ENCODE measurements at regions not wholly inside any gene's neighbourhood (a gene's known extent, or its start where the extent isn't known, plus 50 kb on each side); places are given as distances from the start of the nearest gene placed in this dataset.
A peak's percentile ranks its signal among the peaks of the same experiment; 100 is the strongest.

- peaks cover 10% of the 10 kb centered on the region for H3K9me3 Mint-ChIP-seq
- CTCF ChIA-PET, result interaction anchor here (1.8 kb wide), 1 partner anchor 48 kb away, joined by 7 read pairs; no protein-coding TSS in a partner anchor
- no peaks in the 10 kb centered on the region for H3K27me3 Mint-ChIP-seq (ENCODE audit: low read depth)
- TF ChIP-seq ZNF423 (CRISPR knock-in tag; IDR thresholded peaks at IDR 0.05) (peak; percentile 99), EMX1 (CRISPR knock-in tag; IDR thresholded peaks at IDR 0.05) (no peak), SP1 (CRISPR knock-in tag; conservative IDR thresholded peaks at IDR 0.05) (0 out of 2 replicates have a peak, but pooled peaks have one; percentile 27), ZNF671 (CRISPR knock-in tag; IDR thresholded peaks at IDR 0.05) (no peak), E2F5 (CRISPR knock-in tag; IDR thresholded peaks at IDR 0.05) (no peak), CDX4 (CRISPR knock-in tag; IDR thresholded peaks at IDR 0.05; ENCODE audit: borderline replicate concordance) (no peak), TCF7 (CRISPR knock-in tag; IDR thresholded peaks at IDR 0.05; ENCODE audit: low read depth) (no peak)
- peak overlapping the region; percentile 55 for H3K27ac Mint-ChIP-seq
- peak; percentile 36 for ATAC-seq
- no peak overlapping the region for H3K4me3 Mint-ChIP-seq
- peaks cover 70% of the 10 kb centered on the region for H3K4me1 Mint-ChIP-seq
- peak; percentile 28 for DNase-seq (ENCODE audit: low spot score)
- POLR2A ChIA-PET, result no interaction called here
- no peaks in the 10 kb centered on the region for H3K36me3 Mint-ChIP-seq
Measured at GRCh38 chr19:28290963-28291657, 921.8 kb downstream of the UQCRFS1 start.

GRCh38 chr19:28289295-28290063 lies 923.5 kb downstream of the UQCRFS1 start:
- POLR2A ChIA-PET, result no interaction called here
- Mint-ChIP-seq H3K4me1 (peaks cover 69% of the 10 kb centered on the region), H3K4me3 (no peak overlapping the region), H3K36me3 (peaks cover 5% of the 10 kb centered on the region; the same call in 1 of the 2 replicates), H3K27me3 (ENCODE audit: low read depth) (no peaks in the 10 kb centered on the region), H3K9me3 (peaks cover 11% of the 10 kb centered on the region), H3K27ac (peak overlapping the region; percentile 88)
- DNase-seq (ENCODE audit: low spot score), result no peak
- ATAC-seq, result no peak
- CTCF ChIA-PET, result interaction anchor here (1.3 kb wide), 1 partner anchor 10 kb away, joined by 5 read pairs; no protein-coding TSS in a partner anchor
- TF ChIP-seq ATF3 (CRISPR knock-in tag; conservative IDR thresholded peaks at IDR 0.05) (no peak), FOXP4 (CRISPR knock-in tag; IDR thresholded peaks at IDR 0.05) (no peak), ZNF281 (CRISPR knock-in tag; IDR thresholded peaks at IDR 0.05) (no peak), CBFB (CRISPR knock-in tag; IDR thresholded peaks at IDR 0.05; ENCODE audit: low read depth) (no peak), IRF2 (CRISPR knock-in tag; IDR thresholded peaks at IDR 0.05; ENCODE audit: borderline replicate concordance, low read depth) (no peak), TCF7 (CRISPR knock-in tag; IDR thresholded peaks at IDR 0.05; ENCODE audit: low read depth) (no peak), ZNF671 (CRISPR knock-in tag; IDR thresholded peaks at IDR 0.05) (no peak), FOXK1 (CRISPR knock-in tag; IDR thresholded peaks at IDR 0.05) (no peak), ZNF219 (CRISPR knock-in tag; IDR thresholded peaks at IDR 0.05; ENCODE audit: borderline replicate concordance) (no peak), ZNF232 (CRISPR knock-in tag; IDR thresholded peaks at IDR 0.05) (no peak), ATF2 (CRISPR knock-in tag; IDR thresholded peaks at IDR 0.05; ENCODE audit: borderline replicate concordance, low read depth) (no peak), ATF6 (CRISPR knock-in tag; IDR thresholded peaks at IDR 0.05) (no peak), ZNF138 (CRISPR knock-in tag; conservative IDR thresholded peaks at IDR 0.05) (no peak), KAT7 (CRISPR knock-in tag; IDR thresholded peaks at IDR 0.05; ENCODE audit: borderline replicate concordance) (no peak)

Measured in WTC11 (cell line).